ENCODE measurements at regions not wholly inside any gene's neighbourhood (a gene's known extent, or its start where the extent isn't known, plus 50 kb on each side); places are given as distances from the start of the nearest gene placed in this dataset.

GRCh38 chr1:18571275-18571674, 59.4 kb upstream of the PAX7 start:
- no peak for TF ChIP-seq CTCF (IDR thresholded peaks at IDR 0.05; ENCODE audit: low read length)
- TF ChIP-seq EZH2 (IDR thresholded peaks at IDR 0.05; ENCODE audit: borderline replicate concordance, low read length): no peak
